Medulla oblongata (tissue), 1 donor: ENCODE measurements at regions not wholly inside any gene's neighbourhood (a gene's known extent, or its start where the extent isn't known, plus 50 kb on each side); places are given as distances from the start of the nearest gene placed in this dataset.

Source experiments
- DNase-seq: peaks from one replicate; pipeline ENCODE4 v3.0.0-alpha.2; 2015; ENCODE audit errors: extremely low spot score

GRCh38 chr1:214205053-214205452 lies 75.9 kb upstream of the SMYD2 start:
- DNase-seq: no peak

DNA sequence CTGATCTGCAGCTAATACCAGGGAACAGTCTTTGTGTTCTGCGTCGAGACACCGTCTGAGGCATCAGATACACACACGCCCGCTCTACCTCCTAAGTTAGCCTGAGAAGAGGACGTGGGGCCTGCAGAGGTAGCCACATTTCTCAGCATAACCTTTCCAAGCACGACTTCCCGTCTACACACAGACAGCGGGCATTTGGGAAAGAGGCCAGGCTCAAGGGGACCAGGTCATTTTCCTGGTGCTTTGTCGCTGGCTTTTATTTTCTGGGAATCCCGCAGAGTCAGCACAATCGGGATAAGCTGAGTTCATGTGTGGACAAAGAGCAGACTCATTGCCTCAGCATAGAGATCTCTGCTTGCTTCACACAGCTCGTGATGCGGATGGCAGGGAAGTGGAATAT lies 72.5 kb upstream of the SMYD2 start:
- DNase-seq: peak; percentile 41

- peak; percentile 20 for DNase-seq
These were observed 71.6 kb upstream of the SMYD2 start for GRCh38 chr1:214209260-214209808.

DNA sequence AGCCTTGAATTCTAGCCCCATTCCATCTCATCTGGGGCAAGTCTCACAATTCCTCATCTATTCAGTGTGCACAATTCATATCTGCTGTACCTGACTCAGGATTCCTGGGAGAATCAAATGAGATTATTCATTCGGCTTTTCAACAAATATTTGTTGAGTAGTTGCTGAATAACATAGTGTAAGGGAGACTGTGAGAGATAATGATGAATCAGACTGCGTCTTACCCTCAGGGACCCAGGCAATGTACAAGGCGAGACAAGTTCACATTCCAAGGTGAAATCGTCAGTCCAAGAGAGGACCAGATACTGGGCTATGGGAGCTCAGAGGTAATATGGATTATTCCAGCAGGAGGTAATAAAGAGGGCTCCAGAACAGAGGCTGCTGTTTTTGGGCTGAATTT lies 67.8 kb upstream of the SMYD2 start:
- DNase-seq: no peak

DNA sequence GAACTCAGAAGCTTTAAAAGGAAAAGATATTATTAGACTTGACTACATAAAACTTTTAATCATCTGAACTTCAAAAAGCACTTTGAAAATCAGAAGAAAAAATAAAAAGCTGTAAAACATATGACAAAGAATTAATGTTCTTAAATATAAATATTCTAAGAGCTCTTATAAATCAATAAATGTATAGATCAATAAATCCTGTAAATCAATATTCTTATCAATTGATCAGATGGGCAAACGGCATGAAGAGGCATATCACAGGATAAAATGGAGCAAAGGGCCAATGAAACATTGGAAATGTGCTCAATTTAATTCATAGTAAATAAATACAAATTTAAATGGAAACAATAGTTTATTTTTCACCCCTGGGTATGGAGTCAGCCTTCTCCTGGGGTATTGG lies 66.1 kb upstream of the SMYD2 start:
- no peak for DNase-seq

DNA sequence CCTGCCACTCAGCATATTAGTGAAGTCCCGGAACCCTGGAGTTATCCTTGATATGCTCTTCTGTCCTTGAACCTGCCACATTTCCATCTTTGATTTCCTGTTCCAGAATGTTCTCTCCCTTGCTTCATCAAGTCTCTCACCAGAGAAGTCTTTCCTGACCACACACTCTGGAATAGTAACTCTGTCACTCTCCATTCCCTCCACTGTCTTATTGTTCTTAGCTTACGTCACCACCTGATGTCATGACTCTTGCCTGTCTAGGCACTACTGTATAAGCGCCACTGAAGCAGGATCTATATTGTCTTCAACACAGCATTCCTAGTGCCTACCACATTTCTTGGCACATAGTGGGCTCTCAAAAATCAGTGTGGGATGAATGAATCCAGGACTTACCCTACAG lies 65.4 kb upstream of the SMYD2 start:
- no peak for DNase-seq

DNA sequence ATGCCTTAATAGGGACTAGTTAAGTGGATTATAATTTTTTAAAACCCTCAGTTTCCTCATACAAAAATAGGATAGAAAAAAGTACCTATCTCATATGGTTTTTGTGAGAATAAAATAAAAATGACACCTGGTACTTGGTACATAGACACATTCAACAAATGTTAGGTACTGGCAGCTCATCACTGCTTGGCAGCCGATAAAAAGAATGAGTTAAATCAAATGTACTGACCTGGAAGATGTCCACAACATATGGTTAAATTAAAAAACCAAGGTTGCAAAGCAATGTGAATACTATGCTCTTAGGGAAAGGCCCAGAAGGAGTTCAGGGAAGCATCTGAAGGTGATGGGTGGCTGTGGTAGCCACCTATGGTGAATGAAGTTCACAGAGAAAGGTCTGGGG lies 64.9 kb upstream of the SMYD2 start:
- no peak for DNase-seq

DNA sequence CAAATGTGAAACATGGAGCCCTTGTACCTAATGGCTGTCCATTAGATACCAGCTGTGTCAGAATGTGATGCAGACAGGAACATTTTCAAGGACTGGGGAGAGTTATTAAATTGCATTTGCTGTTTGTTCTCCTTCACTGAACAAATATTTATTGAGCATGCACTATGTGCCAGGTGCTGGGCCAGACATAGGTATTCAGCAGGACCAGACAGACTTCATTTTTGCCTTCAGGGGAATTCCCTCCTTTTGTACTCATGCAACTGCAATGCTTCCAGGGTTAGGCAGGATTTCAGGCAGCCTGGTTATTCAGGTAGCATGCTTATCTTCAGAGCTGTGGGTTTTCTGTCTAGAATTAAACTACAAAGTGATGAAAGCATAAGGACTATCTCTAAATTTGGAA lies 64.2 kb upstream of the SMYD2 start:
- DNase-seq: no peak

GRCh38 chr1:214219902-214220301 lies 61.1 kb upstream of the SMYD2 start:
- no peak for DNase-seq

DNA sequence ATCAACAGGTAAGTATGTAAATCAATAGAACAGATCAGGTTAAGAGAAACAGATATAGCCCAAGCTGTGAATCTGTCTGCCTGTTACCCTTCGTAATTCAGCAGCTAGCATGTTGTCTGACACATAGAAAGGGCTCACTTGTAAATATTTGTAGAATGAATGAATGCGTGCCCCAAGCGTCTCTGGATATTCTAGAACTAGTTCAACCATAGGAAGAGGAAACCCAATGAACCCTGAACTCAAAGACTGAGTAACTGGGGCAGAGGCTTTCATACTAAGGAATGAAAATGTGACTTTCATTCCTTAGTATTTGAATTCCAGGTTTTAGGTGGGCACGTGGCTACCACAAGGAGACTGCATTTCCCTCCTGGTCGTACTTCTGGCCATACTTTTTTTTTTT lies 60.1 kb upstream of the SMYD2 start:
- no peak for DNase-seq

DNA sequence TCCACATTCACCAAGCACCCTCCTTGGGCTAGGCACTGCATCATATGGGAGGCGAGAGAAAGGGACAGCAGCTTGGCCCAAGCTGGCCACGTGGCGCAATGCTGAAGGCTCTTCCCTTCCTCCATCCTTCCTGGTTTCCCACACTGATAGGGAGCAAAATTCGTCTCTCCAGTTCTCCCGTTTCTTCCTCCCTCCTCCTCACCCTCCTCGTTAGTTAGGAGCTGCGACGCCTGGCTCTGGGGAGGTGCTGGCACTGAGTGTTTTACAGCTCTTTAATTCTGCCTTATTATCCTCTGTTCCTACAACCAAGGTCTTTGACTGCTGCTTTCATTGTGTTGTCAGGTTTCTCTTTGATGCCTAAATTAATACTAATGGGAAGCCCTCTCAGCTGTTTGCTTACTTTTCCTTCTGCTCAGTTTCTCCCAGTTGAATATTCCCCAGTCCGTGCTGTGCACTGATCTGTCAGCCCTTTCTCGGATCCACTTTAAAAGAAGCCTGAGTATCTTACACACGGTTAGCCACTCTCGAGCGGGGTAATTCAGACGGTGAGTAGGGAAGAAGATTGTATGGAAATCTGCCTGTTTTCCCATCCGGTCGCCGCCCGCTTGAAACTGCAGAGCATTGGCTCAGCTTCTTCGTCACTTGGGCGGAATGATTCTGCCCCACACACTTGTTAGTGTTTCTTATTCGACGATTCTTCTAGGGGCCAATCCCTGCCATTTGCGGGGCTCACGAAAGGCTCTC lies 56.2 kb upstream of the SMYD2 start:
- DNase-seq: peak; percentile 31

- DNase-seq: no peak
These were observed 52.0 kb upstream of the SMYD2 start for GRCh38 chr1:214228976-214229375.

DNA sequence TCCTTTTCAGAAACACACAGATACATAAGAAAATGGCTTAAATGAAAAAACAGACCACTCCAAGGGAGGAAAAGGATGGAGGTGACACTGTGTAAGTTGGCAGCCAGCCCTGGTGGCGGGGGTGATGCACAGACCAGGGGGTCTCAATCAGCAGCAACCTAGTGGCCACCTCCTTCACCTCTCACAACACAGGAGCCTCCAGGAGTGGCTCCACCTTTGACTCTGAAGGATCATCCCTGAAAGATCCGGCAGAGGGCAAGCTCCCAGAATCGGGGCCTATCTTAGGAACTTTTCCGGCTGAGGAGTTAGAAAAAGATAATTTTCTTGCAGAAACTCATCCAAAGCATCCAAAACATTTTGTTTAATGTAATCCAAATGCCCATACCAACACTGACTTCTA lies 51.2 kb upstream of the SMYD2 start:
- no peak for DNase-seq
